H1 (cell line): ENCODE measurements at regions not wholly inside any gene's neighbourhood (a gene's known extent, or its start where the extent isn't known, plus 50 kb on each side); places are given as distances from the start of the nearest gene placed in this dataset.

Experiments
- CTCF ChIA-PET: fragments of 300-600 bp; sonication (Branson Sonifier 250); formaldehyde crosslinking; loops from one replicate; lab custom pipeline; 2021; ENCODE audit not compliant: partially characterized antibody; lab: Charles Lee
- POLR2A ChIA-PET: fragments of 300-600 bp; sonication (Branson Sonifier 250); formaldehyde crosslinking; loops from one replicate; lab custom pipeline; 2021; ENCODE audit warnings: inconsistent platforms; ENCODE audit not compliant: partially characterized antibody; lab: Charles Lee
- DNase-seq, 2 experiments: peaks; one replicate each; pipeline versions ENCODE4 v3.0.0 to v3.0.0-alpha.2; 2010 to 2022; ENCODE audit warnings: low spot score in 2 of 2, low read depth in 1 of 2, mixed read lengths in 1 of 2
- FAIRE-seq: peaks from 2 replicates; lab custom pipeline; 2011; peaks lifted over from hg19 to GRCh38; lab: Jason Lieb, UNC
- H2AFZ ChIP-seq: 2 replicates; pipeline ENCODE4 v1.8.1; 2012; ENCODE audit warnings: low read length, inconsistent platforms
- H2AK5ac ChIP-seq: 2 replicates; pipeline ENCODE4 v1.6.1; 2013; ENCODE audit warnings: low read depth, low read length
- H2BK120ac ChIP-seq: replicated peaks from 2 replicates; pipeline ENCODE3; 2013; ENCODE audit warnings: low read depth, low read length, inconsistent platforms
- H2BK12ac ChIP-seq: 2 replicates; pipeline ENCODE4 v1.6.1; 2013; ENCODE audit warnings: low read depth, low read length
- H2BK15ac ChIP-seq: 2 replicates; pipeline ENCODE4 v1.6.1; 2013; ENCODE audit warnings: low read length
- H2BK20ac ChIP-seq: 2 replicates; pipeline ENCODE4 v1.6.1; 2013; ENCODE audit warnings: low read length
- H2BK5ac ChIP-seq: 2 replicates; pipeline ENCODE4 v1.6.1; 2013; ENCODE audit warnings: low read depth, low read length
- H3K14ac ChIP-seq: 2 replicates; pipeline ENCODE4 v1.6.1; 2013; ENCODE audit warnings: inconsistent platforms; ENCODE audit not compliant: insufficient read length
- H3K18ac ChIP-seq: 2 replicates; pipeline ENCODE4 v1.6.1; 2013; ENCODE audit warnings: low read length; ENCODE audit errors: extremely low read depth
- H3K23ac ChIP-seq: 2 replicates; pipeline ENCODE4 v1.6.1; 2013; ENCODE audit warnings: inconsistent platforms; ENCODE audit not compliant: insufficient read length
- H3K23me2 ChIP-seq: 2 replicates; pipeline ENCODE4 v1.6.1; 2013; ENCODE audit warnings: low read depth, low read length
- H3K27ac ChIP-seq: 2 replicates; pipeline ENCODE4 v1.6.1; 2011; ENCODE audit warnings: low read depth, low read length, inconsistent platforms
- H3K27me3 ChIP-seq, 4 experiments: replicated peaks in 1 of 4; 1 replicate in 1 of 4; 2 replicates in 3 of 4; pipeline versions ENCODE4 v1.6.1 to v1.8.1; 2011 to 2013; ENCODE audit warnings: low read length in 3 of 4, mild to moderate bottlenecking in 3 of 4, inconsistent platforms in 2 of 4, mixed read lengths in 2 of 4, moderate library complexity in 1 of 4; ENCODE audit not compliant: control insufficient read depth in 3 of 4, insufficient read depth in 3 of 4; ENCODE audit errors: extremely low read depth in 1 of 4
- H3K36me3 ChIP-seq, 4 experiments: 2 replicates each; pipeline versions ENCODE4 v1.6.1 to v1.8.1; 2011 to 2013; ENCODE audit warnings: mild to moderate bottlenecking in 4 of 4, low read length in 3 of 4, moderate library complexity in 2 of 4, control low read depth in 1 of 4, inconsistent platforms in 1 of 4; ENCODE audit not compliant: insufficient read depth in 4 of 4, control insufficient read depth in 2 of 4
- H3K4ac ChIP-seq: replicated peaks from 2 replicates; pipeline ENCODE3; 2013; ENCODE audit warnings: low read length, low read depth, mixed read lengths, inconsistent platforms; ENCODE audit not compliant: insufficient read length
- H3K4me1 ChIP-seq, 4 experiments: replicated peaks in 1 of 4; 1 replicate in 1 of 4; 2 replicates in 3 of 4; pipeline versions ENCODE4 v1.6.1 to v1.8.1; 2011 to 2013; ENCODE audit warnings: low read length in 3 of 4, inconsistent platforms in 2 of 4, mixed read lengths in 1 of 4; ENCODE audit not compliant: insufficient read depth in 4 of 4, control insufficient read depth in 3 of 4
- H3K4me2 ChIP-seq, 2 experiments: 2 replicates each; pipeline versions ENCODE4 v1.6.1 to v1.8.1; 2011 to 2013; ENCODE audit warnings: low read depth in 2 of 2, low read length in 2 of 2, control low read depth in 1 of 2, inconsistent platforms in 1 of 2, mild to moderate bottlenecking in 1 of 2; ENCODE audit not compliant: insufficient read depth in 1 of 2
- H3K4me3 ChIP-seq, 4 experiments: fragments of 200-600, 300-600 bp in 1 of 4; sonication (generic), shearing (Covaris generic), sonication (Bioruptor Twin) in 1 of 4; 2 replicates each; pipeline versions ENCODE4 v1.5.1 to v1.8.1; 2011 to 2016; ENCODE audit warnings: low read length in 4 of 4, low read depth in 3 of 4, control low read depth in 2 of 4, inconsistent platforms in 2 of 4, mild to moderate bottlenecking in 2 of 4, mixed read lengths in 1 of 4, moderate library complexity in 1 of 4; ENCODE audit not compliant: insufficient read depth in 2 of 4; ENCODE audit errors: extremely low read depth in 1 of 4
- H3K56ac ChIP-seq: replicated peaks from 2 replicates; pipeline ENCODE3; 2013; ENCODE audit warnings: low read depth, mild to moderate bottlenecking, mixed read lengths, low read length, inconsistent platforms; ENCODE audit not compliant: insufficient read length
- H3K79me1 ChIP-seq: 2 replicates; pipeline ENCODE4 v1.6.1; 2013; ENCODE audit warnings: low read depth, low read length, control low read depth
- H3K79me2 ChIP-seq, 2 experiments: 2 replicates each; pipeline versions ENCODE4 v1.6.1 to v1.8.1; 2012 to 2013; ENCODE audit warnings: low read length in 2 of 2, mild to moderate bottlenecking in 2 of 2, inconsistent platforms in 1 of 2; ENCODE audit not compliant: insufficient read depth in 2 of 2, control insufficient read depth in 1 of 2
- H3K9ac ChIP-seq, 4 experiments: replicated peaks in 1 of 4; 1 replicate in 1 of 4; 2 replicates in 3 of 4; pipeline versions ENCODE4 v1.6.1 to v1.8.1; 2011 to 2013; ENCODE audit warnings: low read depth in 3 of 4, low read length in 3 of 4, control low read depth in 2 of 4, mild to moderate bottlenecking in 2 of 4, moderate library complexity in 2 of 4, inconsistent platforms in 1 of 4; ENCODE audit errors: extremely low read depth in 1 of 4
- H3K9me3 ChIP-seq, 2 experiments: 2 replicates each; pipeline versions ENCODE4 v1.6.1 to v1.8.1; 2012 to 2013; ENCODE audit warnings: mild to moderate bottlenecking in 2 of 2, moderate library complexity in 2 of 2, control low read depth in 1 of 2, inconsistent platforms in 1 of 2, low read depth in 1 of 2, low read length in 1 of 2, mixed read lengths in 1 of 2; ENCODE audit not compliant: insufficient read depth in 2 of 2
- H4K20me1 ChIP-seq, 2 experiments: replicated peaks in 1 of 2; 2 replicates each; pipeline versions ENCODE3 to v1.8.1; 2011 to 2013; ENCODE audit warnings: inconsistent platforms in 2 of 2, low read length in 2 of 2, mild to moderate bottlenecking in 1 of 2; ENCODE audit not compliant: insufficient read depth in 2 of 2, control insufficient read depth in 1 of 2
- H4K5ac ChIP-seq: 2 replicates; pipeline ENCODE4 v1.6.1; 2013; ENCODE audit warnings: low read length, low read depth, mixed read lengths, inconsistent platforms; ENCODE audit not compliant: insufficient read length
- H4K8ac ChIP-seq: 2 replicates; pipeline ENCODE4 v1.8.0; 2013; ENCODE audit warnings: mild to moderate bottlenecking, moderate library complexity, low read length, inconsistent platforms; ENCODE audit not compliant: insufficient read depth; ENCODE audit errors: extremely low read depth
- H4K91ac ChIP-seq: replicated peaks from 2 replicates; pipeline ENCODE3; 2013; ENCODE audit warnings: low read length, mixed read lengths, inconsistent platforms; ENCODE audit not compliant: insufficient read length
- BRCA1 ChIP-seq: IDR thresholded peaks from 2 replicates; pipeline ENCODE4 v1.6.1; 2012; ENCODE audit warnings: low read depth, low read length, improper control_type of control experiment
- CHD1 ChIP-seq: IDR thresholded peaks from 2 replicates; pipeline ENCODE4 v1.6.1; 2012; ENCODE audit warnings: low read depth, low read length, improper control_type of control experiment
- EZH2 ChIP-seq: fragments of 200-600 bp; sonication (generic); IDR thresholded peaks from 2 replicates; pipeline ENCODE4 v1.7.1; 2012; ENCODE audit warnings: low read depth, mild to moderate bottlenecking, moderate library complexity, low read length, inconsistent platforms; ENCODE audit not compliant: severe bottlenecking
- FOSL1 ChIP-seq: IDR thresholded peaks from 2 replicates; pipeline ENCODE4 v1.6.1; 2011; ENCODE audit warnings: mild to moderate bottlenecking, low read depth, low read length, moderate library complexity; ENCODE audit not compliant: insufficient read depth
- GTF2F1 ChIP-seq: IDR thresholded peaks from 2 replicates; pipeline ENCODE4 v1.6.1; 2012; ENCODE audit warnings: low read depth, low read length, improper control_type of control experiment, borderline replicate concordance
- HDAC2 ChIP-seq, 2 experiments: fragments of 300-600 bp in 1 of 2; sonication (generic) in 1 of 2; IDR thresholded peaks; 2 replicates each; pipeline ENCODE4 v1.6.1; 2011 to 2012; ENCODE audit warnings: low read depth in 2 of 2, low read length in 2 of 2, mild to moderate bottlenecking in 2 of 2, moderate library complexity in 2 of 2, borderline replicate concordance in 1 of 2, inconsistent platforms in 1 of 2
- KDM1A ChIP-seq: fragments of 200-600, 300-600 bp; sonication (generic); IDR thresholded peaks from 2 replicates; pipeline ENCODE4 v1.7.1; 2016; ENCODE audit warnings: mild to moderate bottlenecking, low read length, borderline replicate concordance
- MAFK ChIP-seq: IDR thresholded peaks from 2 replicates; pipeline ENCODE4 v1.6.1; 2012; ENCODE audit warnings: low read depth, mild to moderate bottlenecking, improper control_type of control experiment, low read length
- NRF1 ChIP-seq: IDR thresholded peaks from 2 replicates; pipeline ENCODE4 v1.6.1; 2011; ENCODE audit warnings: mild to moderate bottlenecking, low read depth, low read length, improper control_type of control experiment
- WGBS, 2 experiments: shearing (Covaris generic) in 1 of 2; methylation state at CpG; one replicate each; pipeline versions ENCODE4 v1.1.6 to v1.1.7; 2013 to 2015; ENCODE audit warnings: low lambda C conversion rate in 2 of 2, mixed read lengths in 2 of 2, inconsistent platforms in 1 of 2, low coverage in 1 of 2, missing lambda C conversion rate in 1 of 2; ENCODE audit not compliant: insufficient replicate concordance in 2 of 2, insufficient coverage in 1 of 2, insufficient read length in 1 of 2; ENCODE audit errors: extremely low coverage in 1 of 2, missing lambda C conversion rate in 1 of 2; 5-methylcytosine and 5-hydroxymethylcytosine counted together
- TF ChIP-seq, protein P1 (sequence below), 3 experiments: IDR thresholded peaks; 1 replicate in 2 of 3; 2 replicates in 1 of 3; pipeline versions ENCODE4 v1.5.1 to v1.6.1; 2011; ENCODE audit warnings: low read length in 3 of 3, mild to moderate bottlenecking in 3 of 3, inconsistent platforms in 2 of 3, low read depth in 1 of 3, moderate library complexity in 1 of 3; ENCODE audit not compliant: insufficient read depth in 1 of 3; ENCODE audit errors: control extremely low read depth in 1 of 3
- TF ChIP-seq, protein P2 (sequence below): IDR thresholded peaks from 2 replicates; pipeline ENCODE4 v1.6.1; 2012; ENCODE audit warnings: inconsistent platforms

DNA sequence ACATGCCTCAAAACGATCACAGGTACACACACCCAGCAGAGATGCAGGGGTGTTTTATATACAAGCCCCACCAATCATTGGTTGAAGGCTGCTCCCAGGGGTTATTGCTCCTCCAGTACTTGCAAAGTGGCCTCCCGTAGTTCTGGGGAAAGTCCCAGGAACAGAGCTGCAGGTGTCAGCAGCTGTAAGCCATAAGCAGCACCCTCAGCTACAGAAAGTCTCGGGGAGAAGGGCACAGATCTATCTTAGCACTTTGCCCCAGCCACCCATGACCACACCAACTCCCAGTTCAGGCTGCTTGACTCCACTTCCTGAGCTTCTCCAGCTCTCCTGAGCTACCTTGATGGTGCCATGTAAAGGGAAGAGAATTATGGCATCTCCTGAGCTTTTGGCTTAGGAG, 222.7 kb upstream of the GJB5 start:
- CTCF ChIA-PET, result interaction anchor here (0.5 to 5.8 kb wide), 6 partner anchors 8 to 210 kb away, joined by 3 to 63 read pairs (median 3); no protein-coding TSS in a partner anchor
- H2BK15ac ChIP-seq, result no peak overlapping the region
- H3K4me1 ChIP-seq, result no peaks in the 10 kb centered on the region; a peak in 1 of 7 replicates
- no peak for DNase-seq
- no peak overlapping the region for H4K91ac ChIP-seq
- H2BK5ac ChIP-seq, result no peak overlapping the region
- H3K23me2 ChIP-seq, result no peaks in the 10 kb centered on the region
- no peaks in the 10 kb centered on the region for H3K9me3 ChIP-seq
- no peak overlapping the region for H2BK20ac ChIP-seq
- H4K5ac ChIP-seq, result no peak overlapping the region
- H3K56ac ChIP-seq, result no peak overlapping the region
- POLR2A ChIA-PET, result no interaction called here
- no peaks in the 10 kb centered on the region for H3K27me3 ChIP-seq
- H3K79me1 ChIP-seq, result no peaks in the 10 kb centered on the region
- no peak overlapping the region for H3K4me3 ChIP-seq
- no peak overlapping the region for H3K14ac ChIP-seq
- no peak overlapping the region for H2AK5ac ChIP-seq
- H2BK12ac ChIP-seq, result no peak overlapping the region
- H3K9ac ChIP-seq, result no peak overlapping the region
- no peak overlapping the region; the same call in 1 of the 2 replicates for H4K8ac ChIP-seq
- no peak overlapping the region for H2AFZ ChIP-seq
- H3K4ac ChIP-seq, result no peak overlapping the region
- no peak overlapping the region for H3K27ac ChIP-seq
- no peak for FAIRE-seq
- 83% methylated on average over 3 of the region's 3 CpGs; no CpG with 5 or more reads in 1 of the 2 experiments for WGBS, 2 experiments
- no peaks in the 10 kb centered on the region for H4K20me1 ChIP-seq
- H3K23ac ChIP-seq, result no peak overlapping the region
- H3K4me2 ChIP-seq, result no peak overlapping the region
- H3K79me2 ChIP-seq, result no peaks in the 10 kb centered on the region
- H2BK120ac ChIP-seq, result no peak overlapping the region
- H3K18ac ChIP-seq, result no peak overlapping the region
- no peaks in the 10 kb centered on the region for H3K36me3 ChIP-seq
- TF ChIP-seq HDAC2 (IDR thresholded peaks at IDR 0.05; ENCODE audit: borderline replicate concordance in 1 of 2, low read depth in 2 of 2, low read length in 2 of 2) (no peak), FOSL1 (no peak), BRCA1 (no peak), CHD1 (no peak), KDM1A (no peak), EZH2 (no peak), MAFK (no peak), GTF2F1 (no peak), NRF1 (no peak)
- TF ChIP-seq, protein P1, sequence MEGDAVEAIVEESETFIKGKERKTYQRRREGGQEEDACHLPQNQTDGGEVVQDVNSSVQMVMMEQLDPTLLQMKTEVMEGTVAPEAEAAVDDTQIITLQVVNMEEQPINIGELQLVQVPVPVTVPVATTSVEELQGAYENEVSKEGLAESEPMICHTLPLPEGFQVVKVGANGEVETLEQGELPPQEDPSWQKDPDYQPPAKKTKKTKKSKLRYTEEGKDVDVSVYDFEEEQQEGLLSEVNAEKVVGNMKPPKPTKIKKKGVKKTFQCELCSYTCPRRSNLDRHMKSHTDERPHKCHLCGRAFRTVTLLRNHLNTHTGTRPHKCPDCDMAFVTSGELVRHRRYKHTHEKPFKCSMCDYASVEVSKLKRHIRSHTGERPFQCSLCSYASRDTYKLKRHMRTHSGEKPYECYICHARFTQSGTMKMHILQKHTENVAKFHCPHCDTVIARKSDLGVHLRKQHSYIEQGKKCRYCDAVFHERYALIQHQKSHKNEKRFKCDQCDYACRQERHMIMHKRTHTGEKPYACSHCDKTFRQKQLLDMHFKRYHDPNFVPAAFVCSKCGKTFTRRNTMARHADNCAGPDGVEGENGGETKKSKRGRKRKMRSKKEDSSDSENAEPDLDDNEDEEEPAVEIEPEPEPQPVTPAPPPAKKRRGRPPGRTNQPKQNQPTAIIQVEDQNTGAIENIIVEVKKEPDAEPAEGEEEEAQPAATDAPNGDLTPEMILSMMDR (IDR thresholded peaks at IDR 0.05; ENCODE audit: control extremely low read depth in 1 of 3, insufficient read depth in 1 of 3, low read depth in 1 of 3, low read length in 3 of 3), result no peak
- TF ChIP-seq, protein P2, sequence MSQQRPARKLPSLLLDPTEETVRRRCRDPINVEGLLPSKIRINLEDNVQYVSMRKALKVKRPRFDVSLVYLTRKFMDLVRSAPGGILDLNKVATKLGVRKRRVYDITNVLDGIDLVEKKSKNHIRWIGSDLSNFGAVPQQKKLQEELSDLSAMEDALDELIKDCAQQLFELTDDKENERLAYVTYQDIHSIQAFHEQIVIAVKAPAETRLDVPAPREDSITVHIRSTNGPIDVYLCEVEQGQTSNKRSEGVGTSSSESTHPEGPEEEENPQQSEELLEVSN, result no peak
